NCI-H1105 (cell line): ENCODE measurements at regions not wholly inside any gene's neighbourhood (a gene's known extent, or its start where the extent isn't known, plus 50 kb on each side); places are given as distances from the start of the nearest gene placed in this dataset.
"Not testable (repeated sequence)": the region's sequence is repeated elsewhere in the genome, so short reads cannot be mapped to it uniquely, and the experiment has no call there.

Experiments used
- DNase-seq: peaks from one replicate; lab custom pipeline; 2025; lab: John Stamatoyannopoulos, UW

- no peak for DNase-seq
These were observed 51.1 kb downstream of the DOP1B start for GRCh38 chr21:36207577-36208320.

DNA sequence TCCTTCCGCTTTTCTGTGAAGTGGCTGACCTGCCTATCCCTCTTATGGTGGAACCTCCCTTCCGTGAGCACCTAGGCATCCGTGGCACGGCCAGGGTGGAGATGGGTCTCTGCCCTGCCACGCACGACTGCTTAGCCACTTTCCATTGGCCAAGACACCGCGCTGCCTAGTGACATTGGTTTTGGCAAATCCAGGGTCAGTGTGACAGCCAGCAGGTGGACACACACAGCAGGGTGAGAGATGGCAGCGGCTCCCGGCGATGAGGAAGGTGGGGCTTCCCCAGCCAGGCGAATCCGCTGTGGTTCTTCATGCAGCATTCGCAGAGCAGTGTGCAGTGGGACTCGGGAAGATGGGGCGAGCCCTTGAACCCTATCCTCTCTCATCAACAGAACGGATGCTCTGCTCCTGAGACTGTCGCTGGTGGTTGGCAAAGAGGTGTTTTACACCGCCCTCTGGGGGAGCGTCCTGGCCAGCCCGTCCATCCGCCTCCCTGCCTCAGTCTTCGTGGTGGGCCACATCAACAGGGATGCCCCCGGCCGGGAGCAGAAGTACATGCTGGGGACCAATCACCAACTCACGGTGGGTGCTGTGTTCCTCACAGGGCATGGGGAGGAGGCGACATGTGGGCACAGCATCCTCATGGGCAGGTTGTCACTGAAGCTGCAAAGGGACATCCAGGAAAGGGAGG is 51.8 kb downstream of the DOP1B start:
- no peak for DNase-seq

- DNase-seq = peak; percentile 30
These were observed 53.1 kb downstream of the DOP1B start for GRCh38 chr21:36209626-36210171.

GRCh38 chr21:36210779-36211659 is 54.4 kb downstream of the DOP1B start:
- DNase-seq = no peak

GRCh38 chr21:36211660-36212512 is 55.3 kb downstream of the DOP1B start:
- DNase-seq = no peak

- DNase-seq = no peak
These were observed 55.8 kb downstream of the DOP1B start for GRCh38 chr21:36212513-36212780.

- no peak for DNase-seq
These were observed 57.9 kb downstream of the DOP1B start for GRCh38 chr21:36214561-36214960.

GRCh38 chr21:36217743-36218142 is 61.1 kb downstream of the DOP1B start:
- no peak for DNase-seq

GRCh38 chr21:36218691-36219090 is 62.1 kb downstream of the DOP1B start:
- no peak for DNase-seq

DNA sequence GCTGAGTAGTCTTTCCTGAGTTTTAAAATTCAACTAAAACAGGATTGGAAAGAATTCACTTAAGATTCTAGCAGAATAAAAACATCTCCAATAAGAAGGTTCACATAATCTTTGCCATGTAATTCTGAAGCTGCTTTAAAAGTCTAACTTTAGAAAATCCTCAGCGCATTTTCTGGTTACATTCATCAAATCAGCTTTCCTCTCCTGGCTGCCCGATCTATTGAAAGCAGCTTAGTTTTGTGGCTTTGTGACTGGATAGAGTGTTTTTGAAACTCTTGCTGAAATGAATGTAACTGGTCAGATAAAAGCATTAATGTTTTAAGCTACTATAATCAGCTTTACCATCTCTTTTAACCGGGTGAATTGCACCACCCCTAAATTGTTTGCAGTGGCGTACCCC is 66.8 kb downstream of the DOP1B start:
- no peak for DNase-seq

- DNase-seq = no peak
These were observed 72.6 kb downstream of the DOP1B start for GRCh38 chr21:36229181-36229580.

- DNase-seq = not testable (repeated sequence)
These were observed 74.8 kb downstream of the DOP1B start for GRCh38 chr21:36231444-36231843.

DNA sequence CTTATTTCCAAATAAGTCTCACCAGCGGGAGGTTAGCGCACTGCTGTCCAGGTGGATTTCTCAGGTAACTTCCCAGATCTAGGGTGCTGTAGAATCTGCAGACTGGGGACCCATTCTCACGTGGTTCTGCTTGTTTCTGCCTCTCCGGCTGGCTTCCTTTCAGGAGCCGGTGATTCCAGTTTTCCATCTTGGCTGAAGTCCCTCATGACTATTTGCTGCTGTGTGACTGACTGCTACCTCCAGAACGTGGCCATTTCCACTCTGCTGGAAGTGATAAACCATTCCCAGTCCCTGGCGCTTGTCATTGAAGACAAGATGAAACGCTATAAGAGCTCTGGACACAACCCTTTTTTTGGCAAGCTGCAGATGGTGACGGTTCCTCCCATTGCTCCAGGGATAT is 76.0 kb downstream of the DOP1B start:
- no peak for DNase-seq

DNA sequence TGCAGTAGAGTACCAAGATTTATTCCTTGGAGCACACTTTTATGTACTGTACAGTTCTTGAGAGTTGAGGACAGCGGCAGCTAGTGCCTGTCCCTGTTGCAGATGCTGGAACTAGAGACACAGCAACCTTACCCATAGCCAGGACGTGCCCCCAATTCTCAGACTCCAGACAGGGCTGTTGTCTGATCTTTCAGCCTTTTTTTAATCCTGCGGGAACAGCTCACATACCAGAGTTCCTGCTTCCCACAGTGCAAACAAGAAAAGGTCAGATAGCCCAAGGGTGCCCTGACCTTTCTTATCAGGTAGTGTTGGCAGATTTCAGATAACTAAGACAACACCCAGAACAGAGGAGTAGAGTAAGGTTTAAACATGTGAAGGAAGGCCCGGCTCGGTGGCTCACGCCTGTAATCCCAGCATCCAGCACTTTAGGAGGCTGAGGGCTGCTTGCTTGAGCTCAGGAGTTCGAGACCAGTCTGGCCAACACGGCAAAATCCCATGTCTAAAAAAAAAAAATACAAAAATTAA is 78.5 kb downstream of the DOP1B start:
- no peak for DNase-seq

- no peak for DNase-seq
These were observed 79.6 kb downstream of the DOP1B start for GRCh38 chr21:36236052-36236730.

DNA sequence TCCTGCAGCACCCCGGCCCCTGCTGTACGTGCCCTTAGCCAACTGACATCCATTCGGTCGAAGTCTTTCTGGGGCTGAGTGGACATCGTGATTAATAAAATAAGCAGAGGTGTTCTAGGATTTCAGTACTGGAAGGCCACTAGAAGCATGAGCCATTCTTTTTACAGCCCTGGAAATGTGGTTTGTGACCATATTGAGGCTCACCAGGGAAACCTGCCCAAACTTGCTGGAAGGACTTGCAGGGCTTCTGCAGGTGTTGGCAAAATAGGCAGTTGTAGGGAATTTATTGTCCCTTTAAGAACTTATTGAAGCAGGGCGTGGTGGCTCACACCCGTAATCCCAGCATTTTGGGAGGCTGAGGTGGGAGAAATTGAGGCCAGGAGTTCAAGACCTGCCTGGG is 80.8 kb downstream of the DOP1B start:
- DNase-seq = no peak

DNA sequence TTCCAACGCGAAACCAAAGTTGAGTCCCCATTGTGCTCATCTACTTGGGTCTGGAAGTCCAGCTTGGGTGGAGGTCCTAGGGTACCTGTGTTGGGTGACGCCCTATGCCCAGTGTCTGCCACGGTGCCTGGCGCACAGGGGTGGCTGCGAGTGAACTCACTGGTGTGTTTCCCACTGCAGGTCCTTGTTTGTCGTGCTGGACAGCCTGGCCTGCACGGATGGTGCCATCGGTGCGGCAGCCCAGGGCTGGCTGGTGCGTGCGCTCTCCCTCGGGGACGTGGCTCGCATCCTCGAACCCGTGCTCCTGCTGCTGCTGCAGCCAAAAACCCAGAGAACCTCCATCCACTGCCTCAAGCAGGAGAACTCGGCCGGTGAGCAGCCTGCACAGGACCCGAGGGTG is 80.4 kb upstream of the MORC3 start:
- no peak for DNase-seq

- no peak for DNase-seq
These were observed 78.3 kb upstream of the MORC3 start for GRCh38 chr21:36241717-36242116.

GRCh38 chr21:36245115-36245514 is 74.9 kb upstream of the MORC3 start:
- no peak for DNase-seq

GRCh38 chr21:36245649-36246048 is 74.3 kb upstream of the MORC3 start:
- DNase-seq = no peak

DNA sequence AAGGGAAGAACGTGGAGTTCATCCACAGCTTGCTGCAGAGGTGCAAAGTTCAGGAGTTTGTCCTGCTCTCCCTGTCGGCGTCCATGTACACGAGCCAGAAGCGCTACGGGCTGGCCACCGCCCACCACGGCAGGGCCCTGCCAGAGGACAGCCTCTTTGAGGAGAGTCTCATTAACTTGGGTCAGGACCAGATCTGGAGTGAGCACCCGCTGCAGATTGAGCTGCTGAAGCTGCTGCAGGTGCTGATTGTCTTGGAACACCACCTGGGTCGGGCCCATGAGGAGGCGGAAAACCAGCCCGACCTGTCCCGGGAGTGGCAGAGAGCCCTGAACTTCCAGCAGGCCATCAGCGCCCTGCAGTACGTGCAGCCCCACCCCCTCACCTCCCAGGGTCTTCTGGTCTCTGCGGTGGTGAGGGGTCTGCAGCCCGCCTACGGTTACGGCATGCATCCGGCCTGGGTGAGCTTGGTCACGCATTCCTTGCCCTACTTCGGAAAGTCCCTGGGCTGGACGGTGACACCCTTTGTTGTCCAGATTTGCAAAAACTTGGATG is 73.8 kb upstream of the MORC3 start:
- DNase-seq = no peak
